ENCODE measurements at regions not wholly inside any gene's neighbourhood (a gene's known extent, or its start where the extent isn't known, plus 50 kb on each side); places are given as distances from the start of the nearest gene placed in this dataset.

DNA sequence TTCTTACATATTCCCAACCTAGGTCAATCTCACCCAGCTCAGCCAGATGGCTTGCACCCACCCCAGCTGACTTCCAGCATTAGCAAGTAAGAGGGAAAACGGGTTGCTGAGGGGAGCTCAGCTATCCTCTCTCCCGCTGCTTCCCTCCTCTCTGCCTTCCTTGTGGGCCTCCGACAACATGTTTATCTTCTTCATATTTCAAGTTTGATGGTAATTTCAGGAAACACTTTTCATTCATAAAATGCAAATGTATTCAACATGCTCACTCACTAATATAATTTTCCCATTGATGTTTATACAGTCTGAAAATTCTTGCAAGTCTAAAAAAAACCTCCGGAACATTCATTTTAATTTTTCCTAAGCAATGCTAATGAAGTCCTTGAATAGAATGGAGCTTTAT lies 372.5 kb upstream of the B3GAT1 start:
- TF ChIP-seq, protein P1, sequence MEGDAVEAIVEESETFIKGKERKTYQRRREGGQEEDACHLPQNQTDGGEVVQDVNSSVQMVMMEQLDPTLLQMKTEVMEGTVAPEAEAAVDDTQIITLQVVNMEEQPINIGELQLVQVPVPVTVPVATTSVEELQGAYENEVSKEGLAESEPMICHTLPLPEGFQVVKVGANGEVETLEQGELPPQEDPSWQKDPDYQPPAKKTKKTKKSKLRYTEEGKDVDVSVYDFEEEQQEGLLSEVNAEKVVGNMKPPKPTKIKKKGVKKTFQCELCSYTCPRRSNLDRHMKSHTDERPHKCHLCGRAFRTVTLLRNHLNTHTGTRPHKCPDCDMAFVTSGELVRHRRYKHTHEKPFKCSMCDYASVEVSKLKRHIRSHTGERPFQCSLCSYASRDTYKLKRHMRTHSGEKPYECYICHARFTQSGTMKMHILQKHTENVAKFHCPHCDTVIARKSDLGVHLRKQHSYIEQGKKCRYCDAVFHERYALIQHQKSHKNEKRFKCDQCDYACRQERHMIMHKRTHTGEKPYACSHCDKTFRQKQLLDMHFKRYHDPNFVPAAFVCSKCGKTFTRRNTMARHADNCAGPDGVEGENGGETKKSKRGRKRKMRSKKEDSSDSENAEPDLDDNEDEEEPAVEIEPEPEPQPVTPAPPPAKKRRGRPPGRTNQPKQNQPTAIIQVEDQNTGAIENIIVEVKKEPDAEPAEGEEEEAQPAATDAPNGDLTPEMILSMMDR (IDR thresholded peaks at IDR 0.05), result no peak
- DNase-seq (ENCODE audit: low spot score), result no peak
- H3K27me3 Mint-ChIP-seq (ENCODE audit: low read depth), result peaks cover 3% of the 10 kb centered on the region
- peaks cover 47% of the 10 kb centered on the region for H3K4me1 Mint-ChIP-seq (ENCODE audit: low read depth)
- no peaks in the 10 kb centered on the region for H3K36me3 Mint-ChIP-seq (ENCODE audit: low read depth)
- no peak overlapping the region for H3K4me3 Mint-ChIP-seq (ENCODE audit: unreplicated experiment)
- H3K27ac Mint-ChIP-seq (ENCODE audit: unreplicated experiment), result peak overlapping the region; percentile 1
- H3K9me3 Mint-ChIP-seq (ENCODE audit: low read depth), result no peaks in the 10 kb centered on the region

DNA sequence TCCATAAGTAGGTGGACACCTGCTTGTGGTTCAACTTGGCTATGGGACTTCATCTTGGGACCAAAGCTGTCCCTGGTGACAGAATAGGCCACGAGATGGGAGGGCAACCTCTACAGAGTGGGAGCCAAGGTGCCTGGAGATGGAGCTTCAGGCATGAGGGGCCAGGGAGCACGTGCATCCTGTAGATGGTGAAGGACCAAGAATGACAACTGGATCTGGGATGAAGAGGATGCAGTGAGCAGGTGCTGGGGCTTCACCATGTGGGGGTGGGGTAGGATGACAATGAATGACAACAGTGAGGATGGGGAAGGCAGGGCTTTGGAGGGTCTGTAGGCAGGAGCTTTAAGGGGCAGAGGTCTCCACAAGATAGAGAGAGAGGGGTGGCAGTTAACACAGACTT lies 372.0 kb upstream of the B3GAT1 start:
- peak overlapping the region; percentile 23 for H3K27ac Mint-ChIP-seq (ENCODE audit: unreplicated experiment)
- H3K4me3 Mint-ChIP-seq (ENCODE audit: unreplicated experiment), result no peak overlapping the region
- no peaks in the 10 kb centered on the region for H3K36me3 Mint-ChIP-seq (ENCODE audit: low read depth)
- peaks cover 51% of the 10 kb centered on the region for H3K4me1 Mint-ChIP-seq (ENCODE audit: low read depth)
- no peak for DNase-seq (ENCODE audit: low spot score)
- TF ChIP-seq, protein P1 (IDR thresholded peaks at IDR 0.05), result no peak
- peaks cover 3% of the 10 kb centered on the region for H3K27me3 Mint-ChIP-seq (ENCODE audit: low read depth)
- no peaks in the 10 kb centered on the region for H3K9me3 Mint-ChIP-seq (ENCODE audit: low read depth)

DNA sequence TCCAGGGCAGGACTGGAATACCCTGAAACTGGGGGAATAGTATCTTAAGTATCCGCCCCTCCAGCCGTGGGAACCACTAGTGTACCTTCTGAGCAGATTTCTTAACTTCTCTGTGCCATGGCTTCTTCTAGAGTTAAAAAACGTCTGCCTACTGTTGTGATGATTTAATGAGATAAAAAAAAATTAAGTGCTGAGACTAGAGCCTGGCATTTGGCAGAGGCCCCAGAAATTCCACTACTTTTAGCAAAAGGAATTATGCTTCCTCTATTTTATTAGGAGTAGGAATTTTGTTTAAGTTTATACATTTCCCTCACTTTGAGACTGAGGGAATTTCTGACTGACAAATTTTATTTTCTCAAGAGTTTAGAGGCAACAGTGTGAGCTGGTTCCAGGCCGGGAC lies 371.2 kb upstream of the B3GAT1 start:
- H3K27ac Mint-ChIP-seq (ENCODE audit: unreplicated experiment), result peak overlapping the region; percentile 87
- H3K4me3 Mint-ChIP-seq (ENCODE audit: unreplicated experiment), result no peak overlapping the region

DNA sequence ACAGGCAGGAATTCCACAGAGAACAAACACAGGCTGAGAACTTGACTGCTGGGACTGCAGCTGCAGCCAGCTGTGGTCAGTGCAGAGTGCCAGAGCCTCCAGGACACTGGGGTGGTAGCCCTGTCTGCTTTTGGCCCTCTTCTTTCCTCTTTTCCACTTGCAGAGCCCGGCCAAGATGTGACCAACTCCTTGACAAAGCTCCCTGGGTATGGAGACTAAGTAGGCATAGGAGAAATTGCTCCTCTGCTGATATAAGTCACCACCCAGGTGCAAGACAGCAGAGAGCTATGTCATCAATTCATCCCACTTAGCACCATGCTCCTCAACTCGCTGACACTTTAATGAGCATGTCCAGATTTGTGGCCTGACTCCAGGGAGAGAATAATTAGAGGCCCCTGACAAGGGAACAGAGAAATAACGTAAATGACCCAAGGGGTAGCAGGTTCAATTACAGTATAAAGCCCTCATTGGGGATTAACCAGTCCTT lies 369.4 kb upstream of the B3GAT1 start:
- no peak overlapping the region for H3K4me3 Mint-ChIP-seq (ENCODE audit: unreplicated experiment)
- DNase-seq (ENCODE audit: low spot score), result no peak
- peak overlapping the region; percentile 55 for H3K27ac Mint-ChIP-seq (ENCODE audit: unreplicated experiment)
- H3K9me3 Mint-ChIP-seq (ENCODE audit: low read depth), result no peaks in the 10 kb centered on the region
- TF ChIP-seq, protein P1 (IDR thresholded peaks at IDR 0.05), result no peak
- no peaks in the 10 kb centered on the region for H3K27me3 Mint-ChIP-seq (ENCODE audit: low read depth)
- peaks cover 53% of the 10 kb centered on the region for H3K4me1 Mint-ChIP-seq (ENCODE audit: low read depth)
- no peaks in the 10 kb centered on the region for H3K36me3 Mint-ChIP-seq (ENCODE audit: low read depth)

More for the DNA sequence above, 371.2 kb upstream of the B3GAT1 start:
- TF ChIP-seq, protein P1 (IDR thresholded peaks at IDR 0.05), result no peak
- Mint-ChIP-seq H3K4me1 (ENCODE audit: low read depth) (peaks cover 51% of the 10 kb centered on the region), H3K27me3 (ENCODE audit: low read depth) (peaks cover 3% of the 10 kb centered on the region), H3K36me3 (ENCODE audit: low read depth) (no peaks in the 10 kb centered on the region), H3K9me3 (ENCODE audit: low read depth) (no peaks in the 10 kb centered on the region)
- DNase-seq (ENCODE audit: low spot score), result no peak

DNA sequence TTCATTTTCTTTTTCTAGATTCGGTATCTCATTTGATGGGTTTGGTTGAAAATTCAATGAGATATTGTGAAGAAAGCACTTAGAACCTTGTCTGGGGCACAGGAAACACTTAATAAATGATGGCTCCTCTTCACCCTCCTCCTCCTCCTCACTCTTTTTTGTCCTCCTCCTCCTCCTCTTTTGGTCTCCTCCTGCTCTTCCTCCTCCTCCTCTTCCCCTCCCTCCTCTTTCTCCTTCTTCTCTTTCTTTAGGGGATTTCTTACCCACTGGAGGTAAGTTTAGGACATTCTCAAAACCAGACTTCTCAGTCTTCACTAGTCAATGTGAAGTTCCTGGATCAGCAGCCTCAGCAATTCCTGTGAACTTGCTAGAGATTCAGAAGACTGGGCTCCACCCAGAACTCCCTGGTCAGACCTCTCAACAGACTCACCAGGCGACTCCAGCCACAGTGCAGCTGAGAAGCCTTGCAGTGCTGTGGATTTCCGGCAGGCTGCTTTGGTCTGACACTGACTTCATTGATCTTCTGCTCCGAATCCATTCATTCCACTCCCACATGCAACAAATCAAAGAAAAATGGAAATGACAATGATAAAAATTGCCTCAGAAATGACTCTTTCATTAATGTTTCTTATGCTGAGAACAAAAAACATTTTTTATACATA lies 368.6 kb upstream of the B3GAT1 start:
- peak overlapping the region; percentile 63 for H3K4me3 Mint-ChIP-seq (ENCODE audit: unreplicated experiment)
- peak overlapping the region; percentile 95 for H3K27ac Mint-ChIP-seq (ENCODE audit: unreplicated experiment)
- TF ChIP-seq, protein P1 (IDR thresholded peaks at IDR 0.05), result peak; percentile 51
- DNase-seq (ENCODE audit: low spot score), result no peak
- peaks cover 55% of the 10 kb centered on the region for H3K4me1 Mint-ChIP-seq (ENCODE audit: low read depth)
- no peaks in the 10 kb centered on the region for H3K9me3 Mint-ChIP-seq (ENCODE audit: low read depth)
- no peaks in the 10 kb centered on the region for H3K27me3 Mint-ChIP-seq (ENCODE audit: low read depth)
- no peaks in the 10 kb centered on the region for H3K36me3 Mint-ChIP-seq (ENCODE audit: low read depth)

Data from chondrocyte (in vitro differentiated cells).